AG09319 (cell line): ENCODE measurements at regions not wholly inside any gene's neighbourhood (a gene's known extent, or its start where the extent isn't known, plus 50 kb on each side); places are given as distances from the start of the nearest gene placed in this dataset.

Source experiments
- DNase-seq: peaks from one replicate; pipeline ENCODE4 v3.0.0-alpha.2; 2010; ENCODE audit warnings: low read depth; ENCODE audit errors: extremely low read depth
- CTCF ChIP-seq: IDR thresholded peaks from 2 replicates; pipeline ENCODE4 v1.5.1; 2011; ENCODE audit warnings: low read depth, mild to moderate bottlenecking, inconsistent platforms, low read length, moderate library complexity

- no peak for TF ChIP-seq CTCF
- no peak for DNase-seq
Observed at GRCh38 chrX:20382518-20383297, 116.0 kb upstream of the RPS6KA3 start.

GRCh38 chrX:20382082-20382481, 115.4 kb upstream of the RPS6KA3 start:
- DNase-seq, result no peak
- TF ChIP-seq CTCF, result no peak

GRCh38 chrX:20378233-20378920, 111.7 kb upstream of the RPS6KA3 start:
- TF ChIP-seq CTCF, result no peak
- DNase-seq, result no peak

- TF ChIP-seq CTCF, result no peak
- DNase-seq, result no peak
Observed at GRCh38 chrX:20374900-20375438, 108.3 kb upstream of the RPS6KA3 start.

- DNase-seq, result no peak
- TF ChIP-seq CTCF, result no peak
Observed at GRCh38 chrX:20374450-20374849, 107.7 kb upstream of the RPS6KA3 start.

GRCh38 chrX:20373063-20373462, 106.4 kb upstream of the RPS6KA3 start:
- no peak for DNase-seq
- TF ChIP-seq CTCF, result no peak

- no peak for DNase-seq
- no peak for TF ChIP-seq CTCF
Observed at GRCh38 chrX:20372533-20372932, 105.8 kb upstream of the RPS6KA3 start.
